ENCODE measurements at regions not wholly inside any gene's neighbourhood (a gene's known extent, or its start where the extent isn't known, plus 50 kb on each side); places are given as distances from the start of the nearest gene placed in this dataset.

DNA sequence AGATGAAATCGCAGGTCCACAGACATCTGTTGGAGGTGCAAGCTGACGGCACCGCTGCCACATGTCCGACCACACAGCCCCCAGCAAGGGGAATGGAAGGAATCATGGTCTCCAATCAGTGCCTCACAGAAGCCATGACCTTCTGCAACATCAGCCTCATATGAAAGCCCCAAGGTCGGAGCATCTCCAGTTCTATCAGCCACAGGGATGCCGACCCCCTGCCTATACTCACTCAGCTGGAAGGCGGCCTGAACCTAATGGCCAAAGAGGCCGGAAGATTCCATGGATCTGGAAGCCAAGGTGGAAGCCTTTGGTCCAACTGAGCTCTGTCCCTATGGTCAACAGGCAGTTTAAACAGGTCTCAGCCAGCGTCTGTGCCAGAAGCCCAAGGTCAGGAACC is 278.8 kb downstream of the TNS1 start:
- TF ChIP-seq POLR2A (IDR thresholded peaks at IDR 0.05; ENCODE audit: low read length), result no peak
- TF ChIP-seq GATA1 (IDR thresholded peaks at IDR 0.05; ENCODE audit: low read depth, low read length), result no peak
